ENCODE measurements at regions not wholly inside any gene's neighbourhood (a gene's known extent, or its start where the extent isn't known, plus 50 kb on each side); places are given as distances from the start of the nearest gene placed in this dataset.
"Not testable (repeated sequence)": the region's sequence is repeated elsewhere in the genome, so short reads cannot be mapped to it uniquely, and the experiment has no call there.

DNA sequence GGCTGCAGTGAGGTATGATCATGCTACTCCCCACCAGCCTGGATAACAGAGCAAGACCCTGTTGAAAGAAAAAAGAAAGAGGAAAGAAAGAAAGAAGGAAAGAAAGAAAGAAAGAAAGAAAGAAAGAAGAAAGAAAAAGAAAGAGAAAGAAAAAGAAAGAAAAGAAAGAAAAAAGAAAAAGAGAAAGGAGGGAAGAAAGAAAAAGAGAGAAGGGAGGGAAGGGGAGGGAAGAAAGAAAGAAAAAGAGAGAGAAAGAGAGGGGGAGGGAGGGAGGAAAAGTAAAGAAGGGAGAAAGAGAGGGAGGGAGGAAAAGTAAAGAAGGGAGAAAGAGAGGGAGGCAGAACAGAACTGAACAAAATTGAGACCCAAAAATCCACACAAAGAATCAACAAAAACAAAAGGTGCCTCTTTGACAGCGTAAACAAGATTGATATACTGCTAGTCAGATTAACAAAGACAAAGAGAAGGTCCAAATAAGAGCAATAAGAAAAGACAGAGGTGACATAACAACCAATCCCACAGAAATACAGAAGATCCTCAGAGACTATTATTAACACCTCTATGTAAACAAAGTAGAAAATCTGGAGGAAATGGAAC is 293.9 kb upstream of the AMIGO2 start:
- DNase-seq (ENCODE audit: low spot score): no peak

DNA sequence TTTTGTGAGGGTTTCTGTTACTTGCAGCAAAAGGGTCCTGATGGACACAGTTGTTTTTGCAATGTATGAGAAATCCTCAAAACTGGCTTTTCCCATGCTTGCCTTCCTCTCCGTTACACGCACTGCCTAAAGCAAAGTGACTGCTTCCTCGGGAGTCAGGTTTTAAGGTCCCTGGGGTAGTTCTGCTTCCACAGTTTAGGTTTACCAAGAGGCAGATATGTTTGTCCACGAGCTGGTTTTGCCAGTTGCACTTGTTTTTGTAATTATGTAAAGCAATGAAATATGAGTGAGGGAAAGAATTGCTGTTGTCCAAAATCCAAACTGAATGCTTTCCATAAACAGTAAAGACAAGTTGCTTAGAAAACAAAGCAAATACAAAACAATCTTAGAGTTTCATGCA is 290.7 kb upstream of the AMIGO2 start:
- DNase-seq (ENCODE audit: low spot score): peak; percentile 48

DNA sequence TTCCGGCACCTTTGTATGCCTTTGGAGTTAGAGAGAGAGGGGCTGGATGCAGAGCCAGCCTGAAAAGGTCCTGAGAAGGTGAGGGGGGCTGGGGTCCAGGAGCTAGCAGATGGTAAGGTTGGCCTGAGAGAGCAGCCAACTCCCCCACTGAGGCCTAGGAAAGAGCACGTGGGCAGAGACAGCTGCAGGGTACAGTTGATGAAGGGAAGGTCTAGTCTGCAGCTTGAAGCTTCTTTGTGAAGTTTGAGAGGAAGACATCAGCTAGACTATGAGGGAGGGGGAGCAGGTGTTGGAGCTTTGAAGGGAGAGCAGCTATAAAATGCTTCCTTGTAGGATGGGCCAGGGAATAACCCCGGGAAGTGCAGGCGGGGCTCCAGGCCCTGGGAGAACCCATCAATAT is 289.3 kb upstream of the AMIGO2 start:
- DNase-seq (ENCODE audit: low spot score): no peak

DNA sequence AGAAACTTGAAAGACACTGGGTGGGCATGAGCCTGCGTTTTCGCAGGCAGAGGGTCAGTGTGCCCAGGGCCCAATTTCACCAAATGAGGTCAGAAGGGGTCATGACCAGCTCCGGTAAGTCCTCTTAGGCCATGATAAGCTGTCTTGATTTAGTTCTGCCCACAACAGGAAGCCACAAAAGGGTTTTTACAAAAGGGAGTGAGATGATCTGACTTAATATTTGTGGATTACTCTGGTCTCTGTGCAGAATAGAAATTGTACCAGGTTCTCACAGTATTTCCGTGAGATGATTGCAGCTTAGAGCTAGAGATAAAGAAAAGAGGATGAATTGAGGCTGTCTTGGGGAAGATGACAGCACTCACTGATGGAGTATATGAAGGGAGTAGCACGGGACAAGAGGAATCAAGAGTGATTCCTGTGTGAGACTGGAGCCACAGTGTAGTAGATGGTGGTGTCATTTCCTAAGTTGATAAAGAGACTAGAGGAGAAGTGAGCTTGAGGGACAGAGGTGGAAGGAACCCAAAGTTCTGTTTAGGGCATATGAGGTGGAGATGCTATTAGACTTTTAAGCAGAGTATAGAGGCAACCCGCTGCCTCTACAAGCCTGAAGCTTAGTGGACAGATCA is 288.3 kb upstream of the AMIGO2 start:
- no peak for DNase-seq (ENCODE audit: low spot score)

DNA sequence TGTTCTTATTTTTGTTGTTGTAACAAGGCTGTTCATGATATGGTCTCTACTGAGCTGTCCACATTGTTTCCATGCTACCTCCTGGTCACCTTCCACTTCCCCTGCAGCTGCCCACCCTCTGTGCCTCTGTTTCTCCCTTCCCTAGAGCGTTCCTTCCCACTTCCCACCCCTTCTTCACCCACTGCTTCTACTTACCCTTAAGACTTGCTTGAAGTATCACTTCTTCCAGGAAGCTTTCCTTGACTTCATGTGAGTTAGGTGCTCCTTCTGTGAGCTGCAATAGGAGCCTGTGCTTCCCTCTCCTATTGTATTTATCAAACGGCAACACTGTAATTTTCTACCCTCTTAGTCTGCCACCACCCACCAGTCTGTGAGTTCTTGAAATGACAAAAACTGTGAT is 286.8 kb upstream of the AMIGO2 start:
- no peak for DNase-seq (ENCODE audit: low spot score)

DNA sequence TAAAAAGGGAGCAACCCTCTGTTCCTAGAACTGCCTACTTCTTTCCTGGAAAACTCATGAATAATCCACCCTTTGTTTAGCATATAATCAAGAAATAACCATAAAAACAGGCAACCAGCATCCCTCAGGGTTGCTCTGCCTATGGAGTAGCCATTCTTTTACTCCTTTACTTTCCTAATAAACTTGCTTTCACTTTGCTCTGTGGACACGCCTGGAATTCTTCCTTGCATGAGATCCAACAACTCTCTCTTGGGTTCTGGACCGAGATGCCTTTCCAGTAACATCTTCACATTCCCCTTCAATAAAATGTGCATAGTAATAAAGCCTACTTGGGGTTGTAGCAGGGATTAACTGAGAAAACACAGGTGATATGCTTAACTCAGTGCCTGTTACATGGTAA is 286.4 kb upstream of the AMIGO2 start:
- no peak for DNase-seq (ENCODE audit: low spot score)

DNA sequence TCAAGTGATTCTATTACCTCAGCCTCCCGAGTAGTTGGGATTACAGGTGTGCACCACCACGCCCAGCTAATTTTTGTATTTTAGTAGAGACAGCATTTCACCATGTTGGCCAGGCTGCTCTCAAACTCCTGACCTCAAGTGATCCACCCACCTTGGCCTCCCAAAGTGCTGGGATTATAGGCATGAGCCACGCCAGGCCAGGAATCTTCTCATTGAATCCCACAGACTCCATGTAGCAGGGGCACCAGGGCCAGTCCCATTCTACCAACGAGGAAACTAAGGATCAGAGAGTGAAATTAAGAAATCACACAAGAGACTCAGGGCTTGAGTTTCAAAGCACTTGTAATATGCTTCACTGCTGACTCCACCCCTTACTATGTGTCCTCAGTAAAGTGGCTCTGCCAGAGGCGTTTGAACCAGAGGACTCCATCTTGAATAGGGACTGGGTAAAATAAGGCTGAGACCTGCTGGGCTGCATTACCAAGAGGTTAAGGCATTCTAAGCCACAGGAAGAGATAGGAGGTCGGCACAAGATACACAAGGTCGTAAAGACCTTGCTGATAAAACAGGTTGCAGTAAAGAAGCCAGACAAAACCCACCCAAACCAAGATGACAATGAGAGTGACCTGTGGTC is 285.8 kb upstream of the AMIGO2 start:
- not testable (repeated sequence) for DNase-seq (ENCODE audit: low spot score)

DNA sequence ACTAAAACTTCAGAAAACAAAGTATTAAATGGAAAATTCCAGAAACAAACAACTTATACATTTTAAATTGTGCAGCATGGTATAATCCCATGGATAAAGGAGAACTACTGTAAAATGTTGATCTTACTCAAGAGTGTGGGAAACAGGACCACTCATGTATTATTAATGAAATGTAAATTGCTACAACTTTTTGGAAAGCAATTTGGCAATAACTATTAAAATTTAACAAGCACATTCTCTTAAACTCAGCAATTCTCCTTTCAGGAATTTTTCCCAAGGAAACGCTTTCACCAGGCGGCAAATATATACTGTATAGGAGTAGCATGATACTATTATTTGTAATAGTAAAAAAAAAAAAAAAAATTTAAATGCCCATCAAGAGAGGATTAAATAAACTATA is 284.5 kb upstream of the AMIGO2 start:
- no peak for DNase-seq (ENCODE audit: low spot score)

DNA sequence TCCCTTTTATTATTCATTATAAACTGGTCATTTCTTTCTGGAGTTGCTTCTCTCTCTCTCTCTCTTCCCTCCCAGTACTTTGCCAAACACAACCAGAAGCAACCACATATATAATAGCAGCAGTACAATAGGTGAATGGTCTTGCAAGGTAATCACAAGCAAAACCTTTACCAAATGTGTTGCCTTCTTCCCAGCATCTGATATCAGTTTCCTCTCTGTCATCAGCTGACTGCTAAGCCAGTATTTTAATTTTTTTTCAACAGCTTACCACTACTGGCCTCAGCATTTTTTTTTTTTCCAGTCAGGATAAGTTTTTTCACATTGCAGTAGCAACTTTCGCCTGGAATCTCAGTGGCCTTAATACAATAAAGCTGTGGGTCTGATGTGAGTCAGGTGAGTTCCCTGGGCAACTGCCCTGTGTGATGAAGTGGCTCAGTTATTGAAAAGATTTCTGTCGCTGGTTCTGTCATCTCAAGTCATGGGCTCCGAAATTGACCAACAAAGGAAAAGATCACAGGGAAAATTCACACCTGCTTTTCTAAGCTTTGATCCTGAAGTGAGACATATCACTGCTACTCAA is 282.5 kb upstream of the AMIGO2 start:
- DNase-seq (ENCODE audit: low spot score): no peak

DNA sequence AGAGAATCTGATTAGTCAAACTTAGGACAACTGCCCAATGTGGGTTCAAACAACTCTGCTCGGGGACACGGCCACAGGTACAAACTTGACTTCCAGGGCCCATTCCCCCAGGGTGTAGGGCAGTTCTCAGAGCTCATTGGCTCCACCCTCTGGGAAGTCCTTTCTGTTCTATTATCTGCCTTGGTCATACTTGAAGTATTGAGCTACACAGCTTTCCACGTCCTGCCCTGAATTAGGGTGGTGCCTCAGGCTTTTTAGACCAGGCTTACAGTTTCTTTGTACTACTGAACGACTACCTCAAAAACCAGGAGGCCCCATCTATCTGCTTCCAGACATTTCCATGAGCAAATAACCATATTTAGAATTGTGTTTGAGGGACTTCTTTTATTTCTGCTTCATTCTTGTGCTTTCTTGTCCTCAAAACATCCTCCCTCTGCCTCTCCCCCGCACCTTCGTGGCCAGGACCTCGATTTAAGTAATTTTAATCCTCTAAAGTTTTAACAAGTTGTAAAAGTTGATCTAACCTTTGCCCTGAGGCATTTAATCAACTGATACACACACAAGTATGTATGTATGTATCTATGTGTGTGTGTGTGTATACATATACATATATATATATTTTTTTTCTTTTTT is 281.7 kb upstream of the AMIGO2 start:
- peak; percentile 64 for DNase-seq (ENCODE audit: low spot score)

DNA sequence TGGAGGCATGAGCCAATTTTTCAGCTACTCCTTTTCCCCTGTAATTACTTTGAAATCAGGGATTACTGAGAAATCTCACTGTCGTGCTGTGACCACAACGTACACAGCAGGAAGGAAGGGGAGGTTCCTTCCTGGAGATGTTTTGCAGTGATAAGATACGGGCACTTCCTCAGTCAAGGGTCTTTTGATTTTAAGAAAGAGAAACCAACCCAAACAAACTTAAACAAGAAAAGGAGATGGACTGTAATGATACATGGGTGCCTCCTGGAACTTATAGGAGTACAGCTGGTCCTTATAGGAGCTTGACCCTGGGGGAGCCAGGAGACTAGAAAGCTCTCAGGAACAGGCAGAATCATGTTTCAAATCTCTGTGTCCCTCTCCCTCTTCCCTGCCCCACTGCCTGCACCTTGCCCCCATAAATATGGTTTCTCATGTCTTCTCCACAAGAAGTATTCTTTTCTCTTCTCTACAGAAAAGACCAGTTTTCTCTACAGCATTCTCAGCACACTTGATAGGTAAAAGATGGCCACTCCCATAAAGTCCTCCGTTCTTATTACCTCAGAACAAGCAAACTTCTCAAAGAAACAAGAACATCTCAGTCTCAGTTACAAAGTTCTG is 281.1 kb upstream of the AMIGO2 start:
- peak; percentile 51 for DNase-seq (ENCODE audit: low spot score)

DNA sequence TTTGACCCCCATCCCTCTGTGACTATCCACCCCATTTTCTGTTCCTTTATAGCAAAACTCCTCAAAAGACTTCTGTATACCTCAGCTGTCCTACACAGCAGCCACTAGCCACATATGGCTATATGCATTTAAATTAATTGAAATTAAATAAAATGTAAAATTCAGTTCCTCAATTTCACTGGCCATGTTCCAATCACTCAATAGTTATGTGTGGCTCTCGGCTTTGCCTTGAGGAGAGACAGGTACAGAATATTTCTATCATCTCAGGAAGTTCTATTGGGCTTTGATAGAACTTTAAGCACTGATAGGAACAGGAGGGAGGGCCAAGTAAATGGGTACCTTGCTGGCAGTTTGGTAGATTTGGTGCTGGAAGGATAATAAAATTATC is 280.3 kb upstream of the AMIGO2 start:
- no peak for DNase-seq (ENCODE audit: low spot score)

DNA sequence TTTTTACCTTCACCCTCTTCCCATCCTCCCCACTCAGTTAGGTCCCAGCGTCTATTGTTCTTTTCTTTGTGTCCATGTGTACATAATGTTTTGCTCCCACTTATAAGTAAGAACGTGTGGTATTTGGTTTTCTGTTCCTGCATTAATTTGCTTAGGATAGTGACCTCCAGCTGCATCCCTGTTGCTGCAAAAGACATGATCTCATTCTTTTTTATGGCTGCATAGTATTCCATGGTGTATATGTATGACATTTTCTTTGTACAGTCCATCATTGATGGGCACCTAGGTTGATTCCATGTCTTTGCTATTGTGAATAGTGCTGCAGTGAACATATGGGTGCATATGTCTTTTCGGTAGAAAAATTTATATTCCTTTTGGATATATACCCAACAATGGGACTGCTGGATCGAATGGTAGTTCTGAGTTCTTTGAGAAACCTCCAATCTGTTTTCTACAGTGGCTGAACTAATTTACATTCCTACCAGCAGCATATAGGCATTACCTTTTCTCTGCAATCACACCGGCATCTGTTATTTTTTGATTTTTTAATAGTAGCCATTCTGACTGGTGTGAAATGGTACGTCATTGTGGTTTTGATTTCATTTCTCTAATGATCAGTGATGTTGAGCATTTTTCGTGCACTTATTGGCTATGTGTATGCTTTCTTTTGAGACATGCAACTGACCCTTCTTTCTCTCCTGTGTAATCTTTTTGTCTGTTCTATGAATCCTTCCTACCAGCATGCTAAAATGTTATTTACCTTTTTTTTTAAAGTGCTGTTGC is 279.7 kb upstream of the AMIGO2 start:
- DNase-seq (ENCODE audit: low spot score): no peak

DNA sequence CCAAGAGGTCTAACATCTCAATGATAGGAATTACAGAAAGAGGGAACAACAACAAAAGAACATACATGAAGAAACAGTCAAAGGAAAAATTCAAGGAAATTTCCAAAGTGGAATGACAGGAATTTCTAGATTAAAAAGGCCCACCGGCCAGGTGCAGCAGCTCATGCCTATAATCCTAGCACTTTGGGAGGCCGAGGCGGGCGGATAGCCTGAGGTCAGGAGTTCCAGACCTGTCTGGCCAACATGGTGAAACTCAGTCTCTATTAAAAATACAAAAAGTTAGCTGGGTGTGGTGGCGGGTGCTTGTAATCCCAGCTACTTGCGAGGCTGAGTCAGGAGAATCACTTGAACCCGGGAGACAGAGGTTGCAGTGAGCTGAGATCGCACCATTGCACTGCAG is 277.2 kb upstream of the AMIGO2 start:
- not testable (repeated sequence) for DNase-seq (ENCODE audit: low spot score)

DNA sequence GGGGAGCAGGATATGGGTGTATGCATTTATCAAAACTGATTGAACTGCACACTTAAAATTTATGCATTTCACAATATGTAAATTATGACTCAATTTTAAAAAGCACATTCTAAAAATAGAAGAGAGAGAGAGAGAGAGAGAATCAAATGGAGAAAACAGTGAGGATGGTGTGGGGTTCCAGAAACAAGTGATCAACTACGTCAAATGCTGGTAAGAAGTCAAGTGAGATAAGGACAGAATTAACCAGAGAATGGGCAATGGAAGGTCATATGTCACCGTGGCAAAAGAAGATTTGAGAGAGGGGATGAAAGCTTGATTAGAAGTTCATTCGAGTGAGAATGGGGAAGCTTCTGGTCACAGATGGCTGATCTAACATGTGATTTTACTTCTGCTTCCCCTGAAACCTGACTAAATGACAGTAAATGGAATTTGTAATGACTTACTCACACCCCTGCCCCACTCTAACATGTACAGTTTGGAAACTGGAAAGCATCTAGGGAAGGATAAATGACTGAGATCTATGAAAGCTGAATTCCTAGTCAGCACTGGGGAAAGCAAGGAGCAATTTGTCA is 276.5 kb upstream of the AMIGO2 start:
- no peak for DNase-seq (ENCODE audit: low spot score)

DNA sequence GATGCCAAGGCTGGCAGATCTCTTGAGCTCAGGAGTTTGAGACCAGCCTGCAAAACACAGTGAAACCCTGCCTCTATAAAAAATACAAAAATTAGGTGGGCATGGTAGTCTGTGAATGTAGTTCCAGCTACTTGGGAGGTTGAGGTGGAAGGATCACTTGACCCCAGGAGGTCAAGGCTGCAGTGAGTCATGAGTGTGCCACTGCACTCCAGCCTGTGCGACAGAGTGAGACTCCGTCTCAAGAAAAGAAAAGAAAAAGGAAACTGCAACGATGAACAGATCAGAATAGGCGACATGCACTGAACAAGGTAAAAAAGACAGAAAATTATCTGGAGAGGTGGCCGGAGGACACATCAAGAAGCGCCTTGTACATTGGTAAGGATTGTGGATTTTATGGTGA is 273.7 kb upstream of the AMIGO2 start:
- DNase-seq (ENCODE audit: low spot score): no peak

DNA sequence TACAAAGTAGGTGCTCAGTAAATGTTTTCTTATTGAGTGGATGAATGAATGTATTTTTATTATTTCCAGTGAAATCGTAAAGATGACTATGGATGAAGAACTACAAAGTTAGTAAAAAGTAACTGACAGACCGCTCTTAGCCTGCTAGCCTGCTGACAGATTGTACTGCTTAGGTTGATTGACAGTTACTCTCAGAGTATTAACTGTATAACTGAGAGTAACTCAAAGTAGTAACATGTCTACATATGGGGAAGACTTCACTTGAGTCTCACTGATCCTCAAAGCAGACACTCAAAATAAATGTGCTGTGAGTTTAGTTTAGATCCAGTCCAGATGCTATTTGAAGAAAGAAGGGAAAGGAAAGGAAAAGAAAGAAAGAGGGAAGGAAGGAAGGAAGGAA is 272.3 kb upstream of the AMIGO2 start:
- DNase-seq (ENCODE audit: low spot score): no peak

DNA sequence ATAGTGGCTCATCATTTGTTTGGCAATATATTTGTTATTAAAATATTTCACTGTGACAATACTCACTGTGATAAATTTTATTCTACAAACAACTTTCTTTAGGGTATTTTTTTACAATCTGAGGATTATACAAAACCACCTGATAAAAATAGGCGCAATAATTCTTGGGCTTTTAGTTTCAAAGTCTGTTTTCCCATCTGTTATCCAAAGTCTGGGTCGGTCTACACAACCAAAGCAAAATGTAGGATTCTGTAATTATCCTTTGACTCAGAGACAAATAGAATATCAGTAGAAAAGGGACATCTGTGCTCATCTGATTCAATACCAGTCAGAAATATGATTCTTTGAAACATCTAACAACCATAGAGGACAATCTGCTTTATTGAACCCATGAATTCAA is 271.8 kb upstream of the AMIGO2 start:
- DNase-seq (ENCODE audit: low spot score): no peak

DNA sequence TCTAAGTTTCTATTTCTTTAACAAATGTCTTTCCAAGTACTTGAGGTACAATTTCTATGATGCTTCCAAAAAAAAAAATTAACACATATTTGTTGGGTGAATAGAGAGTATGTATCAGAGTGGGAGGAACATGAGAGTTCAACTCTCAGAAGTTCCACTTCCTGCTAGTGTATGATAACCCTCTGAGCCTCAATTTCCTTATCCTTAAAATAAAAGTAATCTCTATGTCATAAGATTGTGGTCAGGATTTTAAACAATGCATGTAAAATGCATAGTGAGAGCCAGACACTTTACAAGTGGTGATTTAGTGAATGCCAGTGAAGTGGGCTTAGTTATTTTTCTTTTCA is 270.3 kb upstream of the AMIGO2 start:
- DNase-seq (ENCODE audit: low spot score): no peak

DNA sequence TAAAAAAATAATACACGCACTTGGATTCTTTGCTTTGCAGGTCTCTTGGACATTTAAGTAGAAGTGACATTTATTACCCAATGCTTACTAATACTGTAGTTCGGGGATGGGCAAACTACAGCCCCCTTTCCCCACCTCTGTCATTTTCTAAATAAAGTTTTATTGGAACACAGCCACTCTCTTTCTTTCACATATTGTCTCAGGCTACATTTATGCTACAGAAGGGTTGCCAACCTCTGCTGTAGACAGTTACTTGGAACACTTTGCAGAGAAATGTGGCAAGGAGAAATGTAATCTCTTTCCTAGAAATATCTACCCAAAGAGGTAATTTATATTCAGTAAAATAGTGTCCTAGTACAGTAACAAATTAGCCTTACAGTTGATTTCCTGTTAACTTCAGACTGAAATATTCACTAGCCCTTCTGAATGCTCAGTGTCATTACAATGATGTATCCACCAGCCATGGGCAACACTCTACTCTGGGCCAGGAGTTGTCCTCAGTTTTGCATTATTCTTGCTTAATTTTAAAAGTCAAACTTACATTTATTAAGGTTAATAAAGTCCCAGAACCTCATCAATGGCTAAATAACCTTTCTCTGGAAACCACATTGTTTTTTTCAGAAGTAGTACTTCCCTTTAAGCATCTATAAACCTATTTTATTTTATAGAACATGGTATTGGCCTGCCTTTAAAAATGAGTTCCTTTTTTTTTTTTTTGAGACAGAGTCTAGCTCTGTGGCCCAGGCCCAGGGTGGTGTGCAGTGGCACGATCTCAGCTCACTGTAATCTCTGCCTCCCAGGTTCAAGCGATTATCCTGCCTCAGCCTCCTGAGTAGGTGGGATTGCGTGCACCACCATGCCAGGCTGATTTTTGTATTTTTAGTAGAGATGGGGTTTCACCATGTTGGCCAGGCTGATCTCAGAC is 269.6 kb upstream of the AMIGO2 start:
- no peak for DNase-seq (ENCODE audit: low spot score)
